SU-DHL-6 (cell line): ENCODE measurements at regions not wholly inside any gene's neighbourhood (a gene's known extent, or its start where the extent isn't known, plus 50 kb on each side); places are given as distances from the start of the nearest gene placed in this dataset.

Experiments
- H2AFZ ChIP-seq: fragments of 200-600 bp; sonication (generic); 2 replicates; pipeline ENCODE4 v1.6.1; 2014; ENCODE audit warnings: low read depth, mild to moderate bottlenecking, moderate library complexity, mixed read lengths, antibody characterized with exemption, low read length; ENCODE audit not compliant: severe bottlenecking
- H3F3A ChIP-seq: fragments of 200-600 bp; shearing (Covaris generic); 2 replicates; pipeline ENCODE4 v1.6.0; 2016; ENCODE audit warnings: antibody characterized with exemption, mild to moderate bottlenecking; ENCODE audit not compliant: insufficient read depth
- H3K27ac ChIP-seq: fragments of 200-600 bp; sonication (generic); 2 replicates; pipeline ENCODE4 v1.5.1; 2016; ENCODE audit warnings: low read depth, mild to moderate bottlenecking, low read length, moderate library complexity, mixed read lengths
- H3K27me3 ChIP-seq: fragments of 200-600 bp; sonication (generic), shearing (Covaris generic); 2 replicates; pipeline ENCODE4 v1.6.0; 2014; ENCODE audit warnings: mild to moderate bottlenecking, low read length
- H3K36me3 ChIP-seq: fragments of 200-600 bp; sonication (generic); 2 replicates; pipeline ENCODE4 v1.6.1; 2014; ENCODE audit warnings: mild to moderate bottlenecking, low read length, mixed read lengths
- H3K4me2 ChIP-seq: fragments of 300-600, 200-600 bp; shearing (Covaris generic), sonication (generic); 2 replicates; pipeline ENCODE4 v1.6.0; 2014; ENCODE audit warnings: low read length, low read depth, mild to moderate bottlenecking; ENCODE audit not compliant: poor library complexity, severe bottlenecking
- H3K4me3 ChIP-seq: fragments of 200-600 bp; sonication (generic); 2 replicates; pipeline ENCODE4 v1.5.1; 2014; ENCODE audit warnings: antibody characterized with exemption, low read length, mild to moderate bottlenecking, mixed read lengths; ENCODE audit not compliant: insufficient read depth, poor library complexity, severe bottlenecking
- H3K79me2 ChIP-seq: fragments of 200-600 bp; sonication (generic); 2 replicates; pipeline ENCODE4 v1.6.1; 2014; ENCODE audit warnings: mild to moderate bottlenecking, low read length, moderate library complexity; ENCODE audit not compliant: insufficient read depth
- H3K9ac ChIP-seq: fragments of 200-600 bp; sonication (generic); 2 replicates; pipeline ENCODE4 v1.7.0; 2014; ENCODE audit warnings: mild to moderate bottlenecking, low read length
- H3K9me2 ChIP-seq: fragments of 200-600 bp; sonication (generic); replicated peaks from 2 replicates; pipeline ENCODE4 v1.6.1; 2014; ENCODE audit warnings: low read length; ENCODE audit not compliant: insufficient read depth
- H3K9me3 ChIP-seq: fragments of 200-600 bp; sonication (generic); 2 replicates; pipeline ENCODE4 v1.6.1; 2014; ENCODE audit warnings: low read length, mixed read lengths; ENCODE audit not compliant: insufficient read depth
- H4K20me1 ChIP-seq: fragments of 200-600 bp; sonication (generic); 2 replicates; pipeline ENCODE4 v1.6.1; 2014; ENCODE audit warnings: low read depth, mild to moderate bottlenecking, antibody characterized with exemption, low read length, moderate library complexity, mixed read lengths
- EZH2phosphoT487 ChIP-seq: fragments of 200-600 bp; sonication (generic), shearing (Covaris generic); conservative IDR thresholded peaks from 2 replicates; pipeline ENCODE4 v1.6.1; 2018; ENCODE audit warnings: mild to moderate bottlenecking, antibody characterized with exemption, low read length, moderate library complexity, mixed read lengths
- TF ChIP-seq, protein P1 (sequence below): fragments of 200-600 bp; sonication (generic); IDR thresholded peaks from one replicate; pipeline ENCODE4 v1.5.1; 2017; ENCODE audit warnings: antibody characterized with exemption, mild to moderate bottlenecking, low read length, moderate library complexity; ENCODE audit not compliant: insufficient read depth, poor library complexity, severe bottlenecking

DNA sequence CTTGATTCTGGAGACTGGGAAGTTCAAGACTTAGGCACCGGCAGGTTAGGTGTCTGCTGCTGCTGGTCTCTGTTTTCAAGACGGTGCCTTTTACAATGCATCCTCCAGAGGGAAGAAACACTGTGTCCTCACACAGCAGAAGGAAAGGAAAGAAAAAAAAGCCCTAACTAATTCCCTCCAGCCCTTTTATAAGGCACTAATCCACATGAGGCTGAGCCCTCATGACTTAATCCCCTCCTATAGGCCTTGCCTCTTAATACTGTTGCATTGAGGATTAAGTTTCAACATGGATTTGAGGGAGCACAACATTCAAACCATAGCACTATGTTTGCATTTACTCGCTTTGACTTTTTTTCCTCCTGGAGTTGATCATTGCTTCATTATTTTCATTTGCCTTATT is 585.9 kb downstream of the TLR4 start:
- Histone ChIP-seq H4K20me1 (no peaks in the 10 kb centered on the region), H3K79me2 (no peaks in the 10 kb centered on the region), H3K36me3 (no peaks in the 10 kb centered on the region), H3K9ac (no peak overlapping the region), H3K9me2 (no peaks in the 10 kb centered on the region), H3K4me2 (no peak overlapping the region), H3K4me3 (no peak overlapping the region), H3K27ac (no peak overlapping the region), H3F3A (no peaks in the 10 kb centered on the region), H2AFZ (no peak overlapping the region), H3K27me3 (no peaks in the 10 kb centered on the region), H3K9me3 (no peaks in the 10 kb centered on the region)
- TF ChIP-seq, protein P1, sequence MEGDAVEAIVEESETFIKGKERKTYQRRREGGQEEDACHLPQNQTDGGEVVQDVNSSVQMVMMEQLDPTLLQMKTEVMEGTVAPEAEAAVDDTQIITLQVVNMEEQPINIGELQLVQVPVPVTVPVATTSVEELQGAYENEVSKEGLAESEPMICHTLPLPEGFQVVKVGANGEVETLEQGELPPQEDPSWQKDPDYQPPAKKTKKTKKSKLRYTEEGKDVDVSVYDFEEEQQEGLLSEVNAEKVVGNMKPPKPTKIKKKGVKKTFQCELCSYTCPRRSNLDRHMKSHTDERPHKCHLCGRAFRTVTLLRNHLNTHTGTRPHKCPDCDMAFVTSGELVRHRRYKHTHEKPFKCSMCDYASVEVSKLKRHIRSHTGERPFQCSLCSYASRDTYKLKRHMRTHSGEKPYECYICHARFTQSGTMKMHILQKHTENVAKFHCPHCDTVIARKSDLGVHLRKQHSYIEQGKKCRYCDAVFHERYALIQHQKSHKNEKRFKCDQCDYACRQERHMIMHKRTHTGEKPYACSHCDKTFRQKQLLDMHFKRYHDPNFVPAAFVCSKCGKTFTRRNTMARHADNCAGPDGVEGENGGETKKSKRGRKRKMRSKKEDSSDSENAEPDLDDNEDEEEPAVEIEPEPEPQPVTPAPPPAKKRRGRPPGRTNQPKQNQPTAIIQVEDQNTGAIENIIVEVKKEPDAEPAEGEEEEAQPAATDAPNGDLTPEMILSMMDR, result no peak
- TF ChIP-seq EZH2phosphoT487, result no peak

DNA sequence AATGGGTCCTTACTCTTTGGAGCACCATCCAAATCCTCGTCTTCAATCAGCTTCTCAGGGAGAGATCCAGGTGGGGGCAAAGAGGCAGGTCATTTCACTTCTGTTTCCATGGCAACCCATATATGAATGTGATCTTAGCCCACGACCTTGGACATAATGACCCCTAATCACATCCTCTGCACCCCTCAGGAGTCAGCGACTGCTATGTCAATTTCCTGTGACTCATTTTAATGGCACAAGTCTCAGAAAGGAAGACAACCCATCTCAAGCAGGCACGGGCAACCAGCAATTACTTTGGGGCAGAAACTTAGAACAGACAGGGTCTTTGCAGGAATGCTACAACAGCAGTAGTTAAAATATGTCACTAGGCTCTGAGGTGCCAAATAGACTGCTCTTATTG is 591.2 kb downstream of the TLR4 start:
- no peak overlapping the region for H2AFZ ChIP-seq
- no peaks in the 10 kb centered on the region for H3K79me2 ChIP-seq
- no peak overlapping the region for H3K27ac ChIP-seq
- no peaks in the 10 kb centered on the region for H4K20me1 ChIP-seq
- no peaks in the 10 kb centered on the region for H3K9me2 ChIP-seq
- no peaks in the 10 kb centered on the region for H3K27me3 ChIP-seq
- no peak for TF ChIP-seq EZH2phosphoT487
- TF ChIP-seq, protein P1, result no peak
- no peaks in the 10 kb centered on the region for H3F3A ChIP-seq
- no peaks in the 10 kb centered on the region for H3K36me3 ChIP-seq
- H3K9me3 ChIP-seq, result no peaks in the 10 kb centered on the region
- H3K9ac ChIP-seq, result no peak overlapping the region
- no peak overlapping the region for H3K4me2 ChIP-seq
- no peak overlapping the region for H3K4me3 ChIP-seq

DNA sequence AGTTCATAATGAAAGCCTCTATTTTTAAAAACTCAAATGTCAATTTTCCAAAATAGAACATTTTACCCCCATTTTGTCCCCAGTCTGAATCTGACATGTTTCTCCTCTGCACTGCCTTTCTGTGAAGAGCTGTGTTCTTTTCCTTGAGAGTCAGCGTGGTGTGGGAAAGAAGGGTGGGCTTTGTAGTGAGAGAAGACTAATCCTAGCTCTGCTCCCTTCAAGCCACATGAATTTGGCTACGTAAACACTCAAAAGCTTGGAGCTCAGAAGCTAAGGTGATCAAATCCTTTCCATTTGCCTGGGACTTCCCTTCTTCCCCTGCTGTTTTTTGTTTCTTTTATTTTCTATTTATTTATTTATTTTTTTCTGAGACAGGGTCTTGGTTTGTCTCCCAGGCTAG is 598.5 kb downstream of the TLR4 start:
- H3K27me3 ChIP-seq, result no peaks in the 10 kb centered on the region
- no peak for TF ChIP-seq EZH2phosphoT487
- TF ChIP-seq, protein P1, result no peak
- H3F3A ChIP-seq, result no peaks in the 10 kb centered on the region
- no peaks in the 10 kb centered on the region for H4K20me1 ChIP-seq
- H3K4me2 ChIP-seq, result no peak overlapping the region
- no peaks in the 10 kb centered on the region for H3K9me3 ChIP-seq
- H2AFZ ChIP-seq, result no peak overlapping the region
- no peaks in the 10 kb centered on the region for H3K79me2 ChIP-seq
- no peak overlapping the region for H3K4me3 ChIP-seq
- no peaks in the 10 kb centered on the region for H3K36me3 ChIP-seq
- H3K9me2 ChIP-seq, result no peaks in the 10 kb centered on the region
- H3K27ac ChIP-seq, result no peak overlapping the region
- no peak overlapping the region for H3K9ac ChIP-seq

DNA sequence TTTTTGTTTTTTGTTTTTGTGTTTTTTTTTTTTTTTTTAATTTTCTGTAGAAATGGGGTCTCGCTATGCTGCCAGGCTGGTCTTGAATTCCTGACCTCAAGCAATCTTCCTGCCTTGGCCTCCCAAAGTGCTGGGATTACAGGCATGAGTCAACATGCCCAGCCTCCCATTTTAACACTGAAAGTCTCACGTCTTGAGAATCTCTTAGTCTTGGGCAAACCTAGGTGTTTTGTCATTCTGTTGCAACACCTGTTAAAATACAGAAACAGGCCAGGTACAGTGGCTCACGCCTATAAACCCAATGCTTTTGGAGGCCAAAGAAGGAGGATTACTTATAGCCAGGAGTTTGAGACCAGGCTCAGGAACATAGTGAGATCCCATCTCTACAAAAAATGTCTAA is 599.0 kb downstream of the TLR4 start:
- H2AFZ ChIP-seq, result no peak overlapping the region
- H3K4me2 ChIP-seq, result no peak overlapping the region
- no peaks in the 10 kb centered on the region for H3K9me2 ChIP-seq
- no peaks in the 10 kb centered on the region for H3K9me3 ChIP-seq
- no peaks in the 10 kb centered on the region for H3K36me3 ChIP-seq
- no peaks in the 10 kb centered on the region for H3K27me3 ChIP-seq
- H3K9ac ChIP-seq, result no peak overlapping the region
- no peaks in the 10 kb centered on the region for H4K20me1 ChIP-seq
- no peaks in the 10 kb centered on the region for H3F3A ChIP-seq
- no peak overlapping the region for H3K27ac ChIP-seq
- H3K4me3 ChIP-seq, result no peak overlapping the region
- no peaks in the 10 kb centered on the region for H3K79me2 ChIP-seq
- TF ChIP-seq, protein P1, result no peak
- TF ChIP-seq EZH2phosphoT487, result no peak
